IMR-90 (cell line): ENCODE measurements at regions not wholly inside any gene's neighbourhood (a gene's known extent, or its start where the extent isn't known, plus 50 kb on each side); places are given as distances from the start of the nearest gene placed in this dataset.

Experiments used
- ATAC-seq: fragments of 200-7000 bp; cut with Tn5 transposase; 2 replicates; pipeline ENCODE4 v1.9.1; 2020; ENCODE audit warnings: low read depth, mild to moderate bottlenecking, moderate library complexity
- BruUV-seq: library from RNA; stranded (reverse); fragments of 400-500 nt; replicated peaks from 2 replicates; lab custom pipeline; 2021; lab: Mats Ljungman, UMichigan
- CTCF ChIA-PET: fragments of 300-600 bp; formaldehyde crosslinking; extraction: SDS; loops from one replicate; lab custom pipeline; 2021; ENCODE audit warnings: antibody characterized with exemption; lab: Yijun Ruan, JAX
- POLR2A ChIA-PET: fragments of 300-600 bp; sonication (Branson Sonifier 250); formaldehyde crosslinking; loops from one replicate; lab custom pipeline; 2022; ENCODE audit warnings: antibody characterized with exemption; ENCODE audit not compliant: unreplicated experiment; lab: Charles Lee
- DNase-seq: peaks from one replicate; pipeline ENCODE4 v3.0.0; 2013
- H2AFZ ChIP-seq: replicated peaks from 2 replicates; pipeline ENCODE3; 2013; ENCODE audit warnings: low read length, mild to moderate bottlenecking; ENCODE audit not compliant: poor library complexity
- H2AK5ac ChIP-seq: 2 replicates; pipeline ENCODE4 v1.6.1; 2013; ENCODE audit warnings: low read depth, low read length, inconsistent platforms
- H2AK9ac ChIP-seq: replicated peaks from 2 replicates; pipeline ENCODE3; 2013; ENCODE audit warnings: mild to moderate bottlenecking, low read depth, low read length, moderate library complexity; ENCODE audit not compliant: poor library complexity
- H2BK120ac ChIP-seq: 2 replicates; pipeline ENCODE4 v1.6.1; 2013; ENCODE audit warnings: low read depth, low read length, inconsistent platforms
- H2BK15ac ChIP-seq: 3 replicates; pipeline ENCODE4 v1.6.1; 2013; ENCODE audit warnings: low read depth, low read length, inconsistent platforms
- H2BK20ac ChIP-seq: 2 replicates; pipeline ENCODE4 v1.6.1; 2013; ENCODE audit warnings: low read depth, mild to moderate bottlenecking, inconsistent platforms, low read length, moderate library complexity
- H2BK5ac ChIP-seq: 2 replicates; pipeline ENCODE4 v1.6.1; 2013; ENCODE audit warnings: mild to moderate bottlenecking, low read depth, low read length, inconsistent platforms; ENCODE audit not compliant: poor library complexity, severe bottlenecking
- H3K14ac ChIP-seq: replicated peaks from 2 replicates; pipeline ENCODE4 v1.6.1; 2013; ENCODE audit warnings: low read depth, low read length, inconsistent platforms
- H3K18ac ChIP-seq: 2 replicates; pipeline ENCODE4 v1.6.1; 2013; ENCODE audit warnings: low read depth, low read length, control low read depth
- H3K23ac ChIP-seq: 2 replicates; pipeline ENCODE4 v1.6.1; 2013; ENCODE audit warnings: low read depth, low read length, inconsistent platforms
- H3K27ac ChIP-seq: 2 replicates; pipeline ENCODE4 v1.5.1; 2013; ENCODE audit warnings: mild to moderate bottlenecking, control low read depth, low read length; ENCODE audit not compliant: insufficient read depth
- H3K27me3 ChIP-seq: 2 replicates; pipeline ENCODE4 v1.6.1; 2013; ENCODE audit warnings: low read length; ENCODE audit not compliant: control insufficient read depth, insufficient read depth
- H3K36me3 ChIP-seq: 2 replicates; pipeline ENCODE4 v1.6.1; 2013; ENCODE audit warnings: low read length, mixed read lengths; ENCODE audit not compliant: control insufficient read depth, insufficient read depth
- H3K4ac ChIP-seq: 2 replicates; pipeline ENCODE4 v1.6.1; 2013; ENCODE audit warnings: low read depth, low read length, inconsistent platforms
- H3K4me1 ChIP-seq: 2 replicates; pipeline ENCODE4 v1.6.1; 2013; ENCODE audit warnings: low read length, mixed read lengths; ENCODE audit not compliant: control insufficient read depth, insufficient read depth
- H3K4me2 ChIP-seq: 2 replicates; pipeline ENCODE4 v1.6.1; 2013; ENCODE audit warnings: low read depth, mild to moderate bottlenecking, control low read depth, low read length, moderate library complexity
- H3K4me3 ChIP-seq: 2 replicates; pipeline ENCODE4 v1.5.1; 2013; ENCODE audit warnings: low read depth, mild to moderate bottlenecking, control low read depth, low read length, moderate library complexity; ENCODE audit not compliant: insufficient read depth
- H3K56ac ChIP-seq: 2 replicates; pipeline ENCODE4 v1.6.1; 2013; ENCODE audit warnings: low read length, inconsistent platforms; ENCODE audit not compliant: insufficient read depth; ENCODE audit errors: extremely low read depth
- H3K79me1 ChIP-seq, 2 experiments: 2 replicates each; pipeline ENCODE4 v1.6.1; 2013; ENCODE audit warnings: low read length in 2 of 2, inconsistent platforms in 1 of 2, low read depth in 1 of 2
- H3K9ac ChIP-seq: 2 replicates; pipeline ENCODE4 v1.6.1; 2013; ENCODE audit warnings: low read depth, low read length, control low read depth
- H3K9me1 ChIP-seq: 2 replicates; pipeline ENCODE4 v1.6.1; 2013; ENCODE audit warnings: low read length, inconsistent platforms; ENCODE audit not compliant: insufficient read depth
- H3K9me3 ChIP-seq: 2 replicates; pipeline ENCODE4 v1.6.1; 2013; ENCODE audit warnings: low read length; ENCODE audit not compliant: control insufficient read depth, insufficient read depth
- H4K20me1 ChIP-seq: 2 replicates; pipeline ENCODE4 v1.6.1; 2013; ENCODE audit warnings: low read length, inconsistent platforms; ENCODE audit not compliant: insufficient read depth
- H4K5ac ChIP-seq: 2 replicates; pipeline ENCODE4 v1.6.1; 2013; ENCODE audit warnings: mild to moderate bottlenecking, low read depth, low read length, control low read depth
- H4K8ac ChIP-seq, 2 experiments: 2 replicates each; pipeline ENCODE4 v1.6.1; 2013; ENCODE audit warnings: low read depth in 2 of 2, low read length in 2 of 2, control low read depth in 1 of 2, inconsistent platforms in 1 of 2
- H4K91ac ChIP-seq: 2 replicates; pipeline ENCODE4 v1.6.1; 2013; ENCODE audit warnings: low read depth, low read length, inconsistent platforms; ENCODE audit not compliant: insufficient read depth
- NFE2L2 ChIP-seq: fragments of 150-350 bp; IDR thresholded peaks from 2 replicates; pipeline ENCODE4 v1.6.1; 2016; ENCODE audit warnings: low read depth, mild to moderate bottlenecking, low read length
- POLR2A ChIP-seq: IDR thresholded peaks from 2 replicates; pipeline ENCODE4 v1.6.1; 2012; ENCODE audit warnings: mild to moderate bottlenecking, low read depth, low read length
- dilution Hi-C: fragments of 300-500 bp; cut with HindIII; formaldehyde crosslinking; loops from one replicate; pipeline ENCODE4 v1.14.3; 2018; ENCODE audit warnings: low sequenced_read_pairs; ENCODE audit not compliant: unreplicated experiment
- in situ Hi-C: fragments of 300-500 bp; cut with MboI; formaldehyde crosslinking; loops from 3 replicates; pipeline ENCODE4 v1.14.3; 2019; ENCODE audit warnings: low sequenced_read_pairs, inconsistent platforms, mixed read lengths
- intact Hi-C: fragments of 100-400 bp; cut with micrococcal nuclease; formaldehyde crosslinking; loops from 2 replicates; pipeline ENCODE4 v1.10.0; 2022
- TF ChIP-seq, protein P1 (sequence below): conservative IDR thresholded peaks from 2 replicates; pipeline ENCODE4 v1.5.1; 2012; ENCODE audit warnings: mild to moderate bottlenecking, low read depth, low read length, improper control_type of control experiment

DNA sequence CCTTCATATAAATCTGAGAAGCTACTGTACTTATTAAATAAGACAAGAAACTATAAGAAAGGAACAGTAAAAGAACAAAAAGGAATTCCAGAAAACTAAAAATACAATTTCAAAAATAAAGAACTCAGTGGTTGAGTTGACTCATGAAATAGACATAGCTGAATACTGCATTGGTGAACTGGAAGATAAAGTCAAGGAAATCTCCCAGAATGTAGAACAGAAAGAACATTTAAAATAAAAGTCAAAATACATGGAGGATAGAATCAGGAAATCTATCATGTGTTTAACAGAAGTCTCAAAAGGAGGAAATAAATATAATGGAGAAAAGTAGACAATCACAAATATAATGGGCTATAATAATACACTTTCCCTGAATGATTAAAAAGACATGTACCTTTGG, 136.4 kb upstream of the PMFBP1 start:
- CTCF ChIA-PET, result interaction anchor here (0.7 kb wide), 1 partner anchor 23 kb away, joined by 3 read pairs; no protein-coding TSS in a partner anchor
- no peaks in the 10 kb centered on the region for H3K27me3 ChIP-seq
- H3K27ac ChIP-seq, result no peak overlapping the region
- H2BK20ac ChIP-seq, result no peak overlapping the region
- in situ Hi-C loops, result no loop called here
- TF ChIP-seq NFE2L2 (no peak), POLR2A (no peak)
- TF ChIP-seq, protein P1, sequence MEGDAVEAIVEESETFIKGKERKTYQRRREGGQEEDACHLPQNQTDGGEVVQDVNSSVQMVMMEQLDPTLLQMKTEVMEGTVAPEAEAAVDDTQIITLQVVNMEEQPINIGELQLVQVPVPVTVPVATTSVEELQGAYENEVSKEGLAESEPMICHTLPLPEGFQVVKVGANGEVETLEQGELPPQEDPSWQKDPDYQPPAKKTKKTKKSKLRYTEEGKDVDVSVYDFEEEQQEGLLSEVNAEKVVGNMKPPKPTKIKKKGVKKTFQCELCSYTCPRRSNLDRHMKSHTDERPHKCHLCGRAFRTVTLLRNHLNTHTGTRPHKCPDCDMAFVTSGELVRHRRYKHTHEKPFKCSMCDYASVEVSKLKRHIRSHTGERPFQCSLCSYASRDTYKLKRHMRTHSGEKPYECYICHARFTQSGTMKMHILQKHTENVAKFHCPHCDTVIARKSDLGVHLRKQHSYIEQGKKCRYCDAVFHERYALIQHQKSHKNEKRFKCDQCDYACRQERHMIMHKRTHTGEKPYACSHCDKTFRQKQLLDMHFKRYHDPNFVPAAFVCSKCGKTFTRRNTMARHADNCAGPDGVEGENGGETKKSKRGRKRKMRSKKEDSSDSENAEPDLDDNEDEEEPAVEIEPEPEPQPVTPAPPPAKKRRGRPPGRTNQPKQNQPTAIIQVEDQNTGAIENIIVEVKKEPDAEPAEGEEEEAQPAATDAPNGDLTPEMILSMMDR, result no peak
- intact Hi-C loops, result no loop called here
- no peaks in the 10 kb centered on the region for H4K20me1 ChIP-seq
- no peak overlapping the region for H3K4me3 ChIP-seq
- no peaks in the 10 kb centered on the region for H3K4me1 ChIP-seq
- no peak overlapping the region for H2AK9ac ChIP-seq
- no peak overlapping the region for H3K23ac ChIP-seq
- H4K91ac ChIP-seq, result no peak overlapping the region
- BruUV-seq, result no TSS peak
- ATAC-seq (no peak), DNase-seq (no peak)
- H2BK15ac ChIP-seq, result no peak overlapping the region
- no peak overlapping the region for H4K8ac ChIP-seq
- no peak overlapping the region for H3K4ac ChIP-seq
- H3K56ac ChIP-seq, result no peak overlapping the region
- H2AK5ac ChIP-seq, result no peak overlapping the region
- no peak overlapping the region for H3K4me2 ChIP-seq
- dilution Hi-C loops, result no loop called here
- H4K5ac ChIP-seq, result no peak overlapping the region
- H3K36me3 ChIP-seq, result no peaks in the 10 kb centered on the region
- no peaks in the 10 kb centered on the region for H3K9me1 ChIP-seq
- no peak overlapping the region for H2BK120ac ChIP-seq
- no peak overlapping the region for H3K18ac ChIP-seq
- H3K79me1 ChIP-seq, result no peaks in the 10 kb centered on the region
- H3K9me3 ChIP-seq, result 0 out of 2 replicates have a peak, but pooled peaks cover 2% of the 10 kb centered on the region
- no peak overlapping the region for H2AFZ ChIP-seq
- no peak overlapping the region for H2BK5ac ChIP-seq
- no peak overlapping the region for H3K14ac ChIP-seq
- POLR2A ChIA-PET, result no interaction called here
- H3K9ac ChIP-seq, result no peak overlapping the region
